ENCODE measurements at regions not wholly inside any gene's neighbourhood (a gene's known extent, or its start where the extent isn't known, plus 50 kb on each side); places are given as distances from the start of the nearest gene placed in this dataset.

DNA sequence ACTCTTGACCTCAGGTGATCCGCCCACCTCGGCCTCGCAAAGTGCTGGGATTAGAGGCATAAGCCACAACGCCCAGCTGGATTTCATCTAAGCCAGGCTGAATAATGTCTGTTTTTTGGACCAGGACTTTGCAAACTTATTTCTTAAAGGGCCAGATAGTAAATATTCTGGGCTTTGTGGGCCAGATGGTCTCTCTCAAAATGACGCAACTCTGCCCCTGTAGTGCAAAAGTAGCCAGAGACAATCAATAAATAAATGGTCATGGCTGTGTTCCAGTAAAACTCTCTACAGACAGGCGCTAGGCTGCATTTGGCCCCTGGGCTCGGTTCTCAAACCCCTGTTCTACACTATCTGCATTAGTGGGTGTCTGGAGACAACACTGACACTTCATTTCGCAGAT lies 121.9 kb upstream of the CDH13 start:
- DNase-seq (ENCODE audit: low read depth in 4 of 4, low spot score in 3 of 4): peak; percentile 29 to 52 (median 43)

GRCh38 chr16:82499302-82499701 lies 127.5 kb upstream of the CDH13 start:
- no peak for DNase-seq (ENCODE audit: low read depth in 4 of 4, low spot score in 3 of 4)

DNA sequence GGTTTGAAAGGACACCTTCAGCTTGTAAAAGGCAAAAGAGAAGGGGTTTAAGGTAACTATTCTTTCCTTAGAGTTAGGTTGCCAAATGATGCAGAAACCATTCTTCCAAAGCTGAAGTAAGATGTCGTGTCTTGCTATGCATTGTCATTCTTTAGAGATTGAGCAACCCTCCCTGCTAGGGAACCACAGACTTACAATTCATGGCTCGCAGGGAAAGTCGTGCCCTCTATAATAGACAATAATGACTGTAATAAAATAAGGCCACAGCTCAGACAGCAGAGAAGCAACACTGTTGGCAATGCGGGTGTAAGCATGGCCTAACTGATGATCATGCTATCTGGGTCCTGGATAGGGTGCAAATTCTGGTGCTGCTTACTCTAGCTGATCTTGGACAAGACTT lies 129.6 kb upstream of the CDH13 start:
- no peak for DNase-seq (ENCODE audit: low read depth in 4 of 4, low spot score in 3 of 4)

DNA sequence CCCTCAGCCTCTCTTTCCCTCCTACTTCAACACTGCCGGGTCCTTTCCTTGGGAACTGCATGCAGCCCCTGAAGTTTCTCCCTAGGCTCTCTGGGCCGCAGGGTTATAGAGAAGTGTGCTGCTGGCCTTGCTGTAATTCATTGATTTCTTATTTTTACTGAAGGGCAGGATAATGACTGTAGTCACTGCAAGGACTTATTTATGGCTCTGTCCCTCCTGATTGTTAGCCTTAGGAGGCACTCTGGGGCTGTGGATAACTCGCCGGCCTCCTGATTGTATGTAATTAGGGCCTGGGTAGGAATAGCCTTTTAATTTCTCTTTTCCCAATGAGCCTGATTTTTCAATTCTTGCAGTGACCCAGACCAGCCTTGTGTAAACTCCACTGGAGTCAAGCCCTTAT lies 138.3 kb upstream of the CDH13 start:
- DNase-seq (ENCODE audit: low read depth in 4 of 4, low spot score in 3 of 4): no peak

GRCh38 chr16:82481455-82481854 lies 145.3 kb upstream of the CDH13 start:
- no peak for DNase-seq (ENCODE audit: low read depth in 4 of 4, low spot score in 3 of 4)

GRCh38 chr16:82476786-82477185 lies 150.0 kb upstream of the CDH13 start:
- DNase-seq (ENCODE audit: low read depth in 4 of 4, low spot score in 3 of 4): no peak

DNA sequence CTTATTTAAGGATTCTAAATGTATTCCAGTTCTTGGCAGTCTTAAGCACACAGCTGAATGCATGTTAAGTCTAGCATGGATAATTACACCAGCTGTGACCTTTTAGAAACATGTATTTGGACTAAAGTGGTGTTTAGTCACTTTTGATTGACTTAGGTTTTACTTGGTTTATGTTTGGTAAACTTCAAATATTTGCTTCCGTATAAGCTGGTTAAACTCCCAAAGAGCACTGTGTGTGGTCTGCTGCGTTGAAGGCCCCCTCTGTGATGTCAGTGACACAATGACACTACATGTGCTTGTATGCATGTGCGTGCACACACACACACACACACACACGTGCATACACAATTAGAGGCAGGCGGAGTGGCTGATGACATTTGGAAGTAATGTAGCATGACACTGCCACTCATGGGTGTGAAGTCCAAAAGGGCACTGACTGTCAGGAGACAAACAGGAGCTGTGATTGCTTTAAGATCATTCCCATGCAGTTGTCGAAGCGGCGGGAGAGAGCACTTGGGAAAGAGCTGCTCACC lies 156.1 kb upstream of the CDH13 start:
- DNase-seq (ENCODE audit: low read depth in 4 of 4, low spot score in 3 of 4): peak in 2 of 4 donors; percentile 27 to 37

DNA sequence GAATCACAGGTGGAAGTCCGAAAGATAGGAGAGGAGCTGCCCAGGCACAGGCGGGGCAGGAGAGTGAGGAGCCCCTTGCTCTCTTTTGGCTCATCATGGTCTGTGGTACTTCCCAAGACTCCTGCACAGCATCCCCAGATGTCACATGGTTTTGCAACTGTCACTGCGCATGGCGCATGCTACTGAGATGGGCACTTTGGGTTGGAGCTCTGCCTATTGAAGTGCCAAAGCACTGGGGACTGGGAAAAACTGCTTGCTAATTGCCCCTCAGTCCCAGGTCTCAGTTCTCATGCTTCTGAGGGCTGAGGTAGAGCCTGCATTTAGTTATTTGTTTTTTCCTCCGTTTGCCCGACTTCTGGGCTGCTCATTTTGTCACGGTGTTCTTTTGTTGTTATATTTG lies 156.8 kb upstream of the CDH13 start:
- DNase-seq (ENCODE audit: low read depth in 4 of 4, low spot score in 3 of 4): no peak

DNA sequence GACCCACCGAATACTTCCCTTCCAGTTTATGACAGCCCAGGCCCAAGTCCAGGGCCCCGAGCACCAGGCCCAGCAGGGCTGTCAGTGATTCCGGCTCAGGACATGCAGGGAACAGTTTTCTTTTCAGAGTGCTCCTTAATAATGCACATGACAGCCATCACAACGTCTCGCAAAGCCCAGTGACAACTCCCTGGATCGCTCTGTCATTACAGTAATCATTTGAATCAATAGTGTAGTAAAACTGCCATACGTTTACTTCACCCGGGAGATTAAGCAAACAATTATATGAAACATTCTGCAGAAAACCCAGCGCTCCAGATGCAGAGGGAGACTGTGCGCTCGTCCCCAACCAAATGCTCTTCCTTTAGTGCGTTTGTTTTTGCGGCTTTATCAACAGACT lies 162.6 kb upstream of the CDH13 start:
- no peak for DNase-seq (ENCODE audit: low read depth in 4 of 4, low spot score in 3 of 4)

GRCh38 chr16:82460766-82461165 lies 166.0 kb upstream of the CDH13 start:
- DNase-seq (ENCODE audit: low read depth in 4 of 4, low spot score in 3 of 4): no peak

- DNase-seq (ENCODE audit: low read depth in 4 of 4, low spot score in 3 of 4): no peak
Observed at GRCh38 chr16:82459580-82460256, 167.1 kb upstream of the CDH13 start.

- peak in 1 of 4 donors; percentile 39 for DNase-seq (ENCODE audit: low read depth in 4 of 4, low spot score in 3 of 4)
Observed at GRCh38 chr16:82456683-82457082, 170.1 kb upstream of the CDH13 start.

DNA sequence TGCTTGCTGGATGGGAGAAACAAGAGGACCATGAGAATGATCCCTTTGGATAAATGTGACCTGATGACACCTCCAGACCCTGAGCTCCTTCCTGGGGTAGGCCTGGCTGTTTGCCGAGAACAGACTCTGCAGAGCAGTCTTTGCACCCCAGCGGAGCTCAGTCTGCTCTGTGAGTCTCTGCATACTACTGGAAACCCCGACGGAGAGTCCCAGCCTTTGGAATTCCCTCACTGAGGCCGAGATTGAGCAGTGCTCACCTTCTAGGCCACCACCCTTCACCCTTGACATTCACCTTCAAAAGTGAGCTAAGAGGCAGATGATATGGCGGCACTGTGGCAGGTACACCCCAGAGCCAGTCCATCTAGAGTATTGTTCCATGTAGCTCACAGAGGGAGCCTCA lies 172.2 kb upstream of the CDH13 start:
- no peak for DNase-seq (ENCODE audit: low read depth in 4 of 4, low spot score in 3 of 4)

DNA sequence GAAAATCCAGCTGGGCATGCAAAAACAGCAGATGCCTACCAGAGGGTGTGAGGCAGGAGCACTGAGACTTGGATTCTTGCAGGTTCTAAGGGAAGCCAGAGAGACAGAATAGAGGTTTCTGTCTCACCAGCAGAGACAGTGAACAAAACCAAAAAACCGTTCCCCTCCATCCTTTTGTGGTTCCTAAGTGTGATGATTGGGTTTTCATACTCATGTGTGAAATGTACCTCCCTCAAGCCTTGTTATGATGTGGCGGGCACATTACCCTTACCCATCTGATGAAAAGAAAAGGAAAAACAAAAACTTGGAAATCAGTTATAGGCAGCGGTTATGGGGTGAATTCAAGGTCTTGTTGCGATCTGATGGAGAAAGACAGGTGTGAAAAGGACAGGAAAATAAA lies 172.6 kb upstream of the CDH13 start:
- no peak for DNase-seq (ENCODE audit: low read depth in 4 of 4, low spot score in 3 of 4)

DNA sequence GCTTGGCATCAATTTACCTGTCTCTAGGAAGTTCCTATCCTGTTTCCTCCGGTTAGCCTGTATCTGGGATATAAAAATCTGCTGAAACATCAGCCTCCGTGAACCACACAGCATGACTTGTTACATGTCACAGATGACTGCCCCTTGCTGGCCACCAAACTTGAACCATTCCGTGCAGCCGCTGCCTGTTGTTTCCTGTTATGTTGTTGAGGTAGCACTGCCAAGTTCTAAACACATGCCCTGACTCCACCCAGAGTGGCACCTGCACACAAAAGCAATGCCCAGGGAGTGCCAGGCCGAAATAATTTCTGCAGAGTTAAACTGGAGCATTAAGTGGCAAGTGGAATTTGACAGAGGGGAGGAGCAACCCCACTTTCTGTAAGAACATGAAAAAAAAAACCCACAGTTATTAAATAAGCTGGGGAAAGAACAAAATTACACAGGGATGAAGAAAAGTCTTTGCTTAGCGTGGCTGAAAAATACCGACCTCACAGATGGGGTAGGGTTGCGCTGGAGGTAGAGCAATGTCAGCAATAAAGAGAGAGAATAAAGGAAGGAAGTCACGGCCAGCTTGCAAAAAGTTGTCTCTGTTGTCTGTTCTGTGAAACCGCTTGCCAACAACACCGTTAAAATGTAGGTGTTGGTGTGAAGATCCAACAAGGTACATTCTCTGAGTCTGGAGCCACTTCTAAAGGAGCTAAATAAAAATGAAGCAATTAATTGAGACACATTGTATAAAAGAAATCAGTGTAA lies 174.6 kb upstream of the CDH13 start:
- peak in 1 of 4 donors; percentile 12 for DNase-seq (ENCODE audit: low read depth in 4 of 4, low spot score in 3 of 4)

DNA sequence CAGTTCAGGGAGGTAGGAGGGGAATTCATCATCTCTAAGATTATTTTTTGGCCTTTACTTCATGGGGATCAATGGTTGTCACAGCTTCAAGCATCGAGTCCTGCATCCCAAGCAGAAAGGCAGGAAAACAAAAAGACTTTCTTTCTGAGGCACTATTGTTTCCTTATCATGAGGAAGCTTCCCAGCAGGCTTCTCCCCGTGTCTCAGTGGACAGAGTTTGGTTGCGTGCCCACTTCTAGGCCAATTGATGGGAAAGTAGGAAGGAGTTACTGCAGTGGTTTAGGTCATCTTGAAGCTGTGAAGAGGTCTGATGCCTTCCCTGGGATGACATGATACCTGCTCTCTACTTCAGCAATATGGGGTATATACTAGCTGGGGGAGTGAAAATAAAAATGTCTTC lies 175.3 kb upstream of the CDH13 start:
- DNase-seq (ENCODE audit: low read depth in 4 of 4, low spot score in 3 of 4): no peak

GRCh38 chr16:82440336-82440735 lies 186.4 kb upstream of the CDH13 start:
- no peak for DNase-seq (ENCODE audit: low read depth in 4 of 4, low spot score in 3 of 4)

GRCh38 chr16:82439678-82440293 lies 187.0 kb upstream of the CDH13 start:
- DNase-seq (ENCODE audit: low read depth in 4 of 4, low spot score in 3 of 4): no peak

DNA sequence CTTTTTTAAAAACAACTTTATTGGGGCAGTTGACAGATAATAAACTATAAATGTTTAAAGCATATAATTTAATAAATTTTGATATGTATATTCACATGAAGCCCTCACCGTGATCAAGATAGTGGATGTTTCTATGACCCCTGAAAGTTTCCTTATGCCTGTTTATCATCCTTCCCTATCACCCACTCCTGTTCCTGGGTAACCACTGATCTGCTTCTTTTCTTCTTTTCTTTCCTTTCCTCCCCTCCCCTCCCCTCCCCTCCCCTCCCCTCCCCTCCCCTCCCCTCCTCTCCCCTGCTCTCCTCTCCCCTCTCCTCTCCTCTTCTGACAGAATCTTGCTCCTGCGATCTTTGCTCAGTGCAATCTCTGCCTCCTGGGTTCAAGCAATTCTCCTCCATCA lies 193.7 kb upstream of the CDH13 start:
- no peak for DNase-seq (ENCODE audit: low read depth in 4 of 4, low spot score in 3 of 4)

- DNase-seq (ENCODE audit: low read depth in 4 of 4, low spot score in 3 of 4): no peak
Observed at GRCh38 chr16:82432261-82432660, 194.5 kb upstream of the CDH13 start.

DNA sequence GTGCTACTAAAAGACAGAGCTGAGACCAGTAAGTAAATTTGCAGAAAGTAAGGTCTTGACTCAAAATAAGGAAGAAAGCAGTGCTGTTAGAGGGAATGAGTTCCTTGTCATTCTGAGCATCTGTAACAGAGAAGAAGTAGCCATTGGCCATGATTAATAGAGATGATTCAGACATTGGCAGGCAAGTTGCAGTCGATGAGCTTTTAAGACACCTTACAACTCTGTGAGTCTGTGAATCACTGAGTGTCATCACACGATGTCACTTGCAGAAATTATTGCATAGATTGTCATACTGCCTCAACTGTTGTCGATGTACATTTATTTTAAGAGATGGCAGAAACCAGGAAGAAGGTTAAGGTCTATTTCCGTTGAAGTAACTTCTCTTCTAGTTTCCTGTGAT lies 201.1 kb upstream of the CDH13 start:
- no peak for DNase-seq (ENCODE audit: low read depth in 4 of 4, low spot score in 3 of 4)

GRCh38 chr16:82421851-82422250 lies 204.9 kb upstream of the CDH13 start:
- DNase-seq (ENCODE audit: low read depth in 4 of 4, low spot score in 3 of 4): no peak
